A673 (cell line): ENCODE measurements at regions not wholly inside any gene's neighbourhood (a gene's known extent, or its start where the extent isn't known, plus 50 kb on each side); places are given as distances from the start of the nearest gene placed in this dataset.

ENCODE experiments used
- CTCF ChIP-seq: fragments of 300-800, 200-600 bp; sonication (generic); conservative IDR thresholded peaks from 2 replicates; pipeline ENCODE4 v1.5.1; 2017; ENCODE audit warnings: low read depth, mild to moderate bottlenecking, antibody characterized with exemption, low read length, moderate library complexity, mixed read lengths
- EZH2 ChIP-seq: fragments of 200-600 bp; sonication (generic); IDR thresholded peaks from 2 replicates; pipeline ENCODE4 v1.6.1; 2017; ENCODE audit warnings: borderline replicate concordance, low read depth, mild to moderate bottlenecking, mixed read lengths, antibody characterized with exemption, low read length; ENCODE audit not compliant: poor library complexity, severe bottlenecking

GRCh38 chr6:1463275-1463674, 73.9 kb downstream of the FOXF2 start:
- TF ChIP-seq CTCF (no peak), EZH2 (no peak)
